ENCODE measurements at regions not wholly inside any gene's neighbourhood (a gene's known extent, or its start where the extent isn't known, plus 50 kb on each side); places are given as distances from the start of the nearest gene placed in this dataset.
"Not testable (repeated sequence)": the region's sequence is repeated elsewhere in the genome, so short reads cannot be mapped to it uniquely, and the experiment has no call there.

DNA sequence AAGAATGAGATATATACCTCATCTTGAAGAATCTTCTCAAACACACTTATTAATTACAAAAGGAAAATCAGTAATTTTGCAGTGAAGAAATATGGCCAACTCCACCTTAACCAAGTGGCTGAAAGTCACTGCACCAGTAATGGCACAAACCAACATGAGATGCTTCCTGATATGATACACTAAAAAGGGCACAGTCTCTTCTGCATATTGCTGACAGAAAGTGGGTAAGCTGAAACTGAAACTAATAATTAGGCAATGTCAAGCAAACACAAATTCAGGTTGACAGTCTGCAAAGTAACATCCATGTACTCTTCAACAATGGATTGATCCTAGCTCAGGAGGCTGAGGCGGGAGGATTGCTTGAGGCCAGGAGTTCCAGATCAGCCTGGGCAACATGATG lies 56.1 kb downstream of the ZNF22 start:
- not testable (repeated sequence) for H4K20me1 ChIP-seq (ENCODE audit: control insufficient read depth, insufficient read depth, low read depth, low read length); H3F3A ChIP-seq (ENCODE audit: control insufficient read depth, insufficient read depth); H3K36me3 ChIP-seq (ENCODE audit: control insufficient read depth, low read length); H3K79me2 ChIP-seq (ENCODE audit: control insufficient read depth, low read length); H3K9me3 ChIP-seq (ENCODE audit: control insufficient read depth, insufficient read depth, low read length); H3K27me3 ChIP-seq (ENCODE audit: control insufficient read depth, low read length); H3K9me2 ChIP-seq (replicated peaks; ENCODE audit: control insufficient read depth, low read length); H3K4me1 ChIP-seq (ENCODE audit: control insufficient read depth, low read length); H3K4me2 ChIP-seq (ENCODE audit: low read length); H3K4me3 ChIP-seq (ENCODE audit: low read length); H3K27ac ChIP-seq (ENCODE audit: low read depth, low read length)

DNA sequence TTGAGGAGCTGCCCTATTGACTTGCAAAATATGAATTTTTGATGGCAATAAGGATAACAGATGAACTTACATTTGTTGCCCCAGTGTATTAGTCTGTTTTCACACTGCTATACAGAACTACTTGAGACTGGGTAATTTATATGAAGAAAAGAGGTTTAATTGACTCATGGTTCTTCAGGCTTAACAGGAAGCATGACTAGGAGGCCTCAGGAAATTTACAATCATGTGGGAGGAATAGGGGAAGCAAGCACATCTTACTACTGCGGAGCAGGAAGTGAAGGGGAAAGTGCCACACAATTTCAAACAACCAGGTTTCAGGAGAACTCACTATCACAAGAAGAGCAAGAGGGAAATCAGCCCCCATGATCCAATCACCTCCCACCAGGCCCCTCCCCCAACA lies 57.9 kb downstream of the ZNF22 start:
- TF ChIP-seq EZH2phosphoT487 (IDR thresholded peaks at IDR 0.05; ENCODE audit: borderline replicate concordance, low read length), result no peak
- TF ChIP-seq, protein P1, sequence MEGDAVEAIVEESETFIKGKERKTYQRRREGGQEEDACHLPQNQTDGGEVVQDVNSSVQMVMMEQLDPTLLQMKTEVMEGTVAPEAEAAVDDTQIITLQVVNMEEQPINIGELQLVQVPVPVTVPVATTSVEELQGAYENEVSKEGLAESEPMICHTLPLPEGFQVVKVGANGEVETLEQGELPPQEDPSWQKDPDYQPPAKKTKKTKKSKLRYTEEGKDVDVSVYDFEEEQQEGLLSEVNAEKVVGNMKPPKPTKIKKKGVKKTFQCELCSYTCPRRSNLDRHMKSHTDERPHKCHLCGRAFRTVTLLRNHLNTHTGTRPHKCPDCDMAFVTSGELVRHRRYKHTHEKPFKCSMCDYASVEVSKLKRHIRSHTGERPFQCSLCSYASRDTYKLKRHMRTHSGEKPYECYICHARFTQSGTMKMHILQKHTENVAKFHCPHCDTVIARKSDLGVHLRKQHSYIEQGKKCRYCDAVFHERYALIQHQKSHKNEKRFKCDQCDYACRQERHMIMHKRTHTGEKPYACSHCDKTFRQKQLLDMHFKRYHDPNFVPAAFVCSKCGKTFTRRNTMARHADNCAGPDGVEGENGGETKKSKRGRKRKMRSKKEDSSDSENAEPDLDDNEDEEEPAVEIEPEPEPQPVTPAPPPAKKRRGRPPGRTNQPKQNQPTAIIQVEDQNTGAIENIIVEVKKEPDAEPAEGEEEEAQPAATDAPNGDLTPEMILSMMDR (IDR thresholded peaks at IDR 0.05; ENCODE audit: low read depth, low read length, poor library complexity, severe bottlenecking), result no peak
- H3K27ac ChIP-seq (ENCODE audit: low read depth, low read length), result no peak overlapping the region

DNA sequence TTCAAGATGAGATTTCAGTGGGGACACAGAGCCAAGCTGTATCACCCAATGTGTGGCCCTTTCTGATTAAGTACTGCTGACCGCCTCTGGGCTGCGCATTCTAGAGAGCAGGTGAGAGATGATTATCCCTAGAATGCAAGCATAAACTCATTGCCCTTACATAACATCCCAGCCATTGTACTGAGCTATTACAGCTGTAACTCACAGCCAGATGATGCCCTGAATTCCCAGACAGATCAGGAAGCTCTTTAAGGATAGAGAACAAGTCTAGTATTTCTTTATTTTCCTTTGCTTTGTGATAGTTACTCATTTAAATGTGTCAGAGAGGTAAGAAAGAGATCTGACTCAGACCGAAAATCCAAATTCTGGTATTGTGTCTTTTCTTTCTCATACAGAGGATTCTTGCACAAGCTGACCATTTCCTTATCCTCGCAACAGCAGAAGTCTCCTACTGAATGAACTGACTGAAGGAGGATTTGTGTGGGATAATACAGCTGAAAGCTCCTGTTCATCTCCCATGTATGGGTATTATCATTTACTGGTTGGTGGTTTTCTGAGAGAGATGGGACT lies 58.4 kb downstream of the ZNF22 start:
- Histone ChIP-seq H3K79me2 (ENCODE audit: control insufficient read depth, low read length) (no peaks in the 10 kb centered on the region), H4K20me1 (ENCODE audit: control insufficient read depth, insufficient read depth, low read depth, low read length) (no peaks in the 10 kb centered on the region), H3K36me3 (ENCODE audit: control insufficient read depth, low read length) (no peaks in the 10 kb centered on the region), H3K27me3 (ENCODE audit: control insufficient read depth, low read length) (no peaks in the 10 kb centered on the region), H3K9me3 (ENCODE audit: control insufficient read depth, insufficient read depth, low read length) (no peaks in the 10 kb centered on the region), H3K27ac (ENCODE audit: low read depth, low read length) (no peak overlapping the region), H3K4me2 (ENCODE audit: low read length) (no peak overlapping the region), H3K4me3 (ENCODE audit: low read length) (no peak overlapping the region), H3K9me2 (replicated peaks; ENCODE audit: control insufficient read depth, low read length) (no peaks in the 10 kb centered on the region), H3F3A (ENCODE audit: control insufficient read depth, insufficient read depth) (no peaks in the 10 kb centered on the region), H3K4me1 (ENCODE audit: control insufficient read depth, low read length) (no peaks in the 10 kb centered on the region)
- no peak for TF ChIP-seq EZH2phosphoT487 (IDR thresholded peaks at IDR 0.05; ENCODE audit: borderline replicate concordance, low read length)
- TF ChIP-seq, protein P1 (IDR thresholded peaks at IDR 0.05; ENCODE audit: low read depth, low read length, poor library complexity, severe bottlenecking), result no peak

More for the DNA sequence above, 57.9 kb downstream of the ZNF22 start:
- Histone ChIP-seq H3K4me1 (ENCODE audit: control insufficient read depth, low read length) (no peaks in the 10 kb centered on the region), H3F3A (ENCODE audit: control insufficient read depth, insufficient read depth) (no peaks in the 10 kb centered on the region), H3K9me3 (ENCODE audit: control insufficient read depth, insufficient read depth, low read length) (no peaks in the 10 kb centered on the region), H3K27me3 (ENCODE audit: control insufficient read depth, low read length) (peaks cover 3% of the 10 kb centered on the region; the same call in 1 of the 2 replicates), H4K20me1 (ENCODE audit: control insufficient read depth, insufficient read depth, low read depth, low read length) (no peaks in the 10 kb centered on the region), H3K4me3 (ENCODE audit: low read length) (no peak overlapping the region), H3K79me2 (ENCODE audit: control insufficient read depth, low read length) (no peaks in the 10 kb centered on the region), H3K36me3 (ENCODE audit: control insufficient read depth, low read length) (no peaks in the 10 kb centered on the region), H3K9me2 (replicated peaks; ENCODE audit: control insufficient read depth, low read length) (no peaks in the 10 kb centered on the region), H3K4me2 (ENCODE audit: low read length) (no peak overlapping the region)

DNA sequence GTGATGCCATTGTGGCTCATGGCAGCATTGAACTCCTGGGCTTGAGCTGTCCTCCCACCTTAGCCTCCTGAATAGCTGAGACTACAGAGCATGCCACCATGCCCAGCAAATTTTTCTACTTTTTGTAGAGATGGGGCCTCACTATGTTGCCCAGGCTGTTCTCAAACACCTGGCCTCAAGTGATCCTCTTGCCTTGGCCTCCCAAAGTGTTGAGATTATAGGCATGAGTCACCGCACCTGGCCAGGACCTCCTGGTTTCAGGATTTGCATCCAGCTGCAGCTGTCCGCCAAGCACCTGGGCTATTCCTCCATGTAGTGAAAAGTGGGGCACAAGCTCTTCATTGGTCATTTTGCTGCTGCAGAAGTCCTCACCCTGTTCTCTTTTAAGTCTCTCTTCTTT lies 58.9 kb downstream of the ZNF22 start:
- Histone ChIP-seq H3K36me3 (ENCODE audit: control insufficient read depth, low read length) (no peaks in the 10 kb centered on the region), H3K27ac (ENCODE audit: low read depth, low read length) (no peak overlapping the region), H3K9me2 (replicated peaks; ENCODE audit: control insufficient read depth, low read length) (no peaks in the 10 kb centered on the region), H3F3A (ENCODE audit: control insufficient read depth, insufficient read depth) (no peaks in the 10 kb centered on the region), H3K4me1 (ENCODE audit: control insufficient read depth, low read length) (no peaks in the 10 kb centered on the region), H3K4me2 (ENCODE audit: low read length) (no peak overlapping the region), H3K4me3 (ENCODE audit: low read length) (no peak overlapping the region), H3K27me3 (ENCODE audit: control insufficient read depth, low read length) (no peaks in the 10 kb centered on the region), H4K20me1 (ENCODE audit: control insufficient read depth, insufficient read depth, low read depth, low read length) (no peaks in the 10 kb centered on the region), H3K79me2 (ENCODE audit: control insufficient read depth, low read length) (no peaks in the 10 kb centered on the region), H3K9me3 (ENCODE audit: control insufficient read depth, insufficient read depth, low read length) (no peaks in the 10 kb centered on the region)
- TF ChIP-seq, protein P1 (IDR thresholded peaks at IDR 0.05; ENCODE audit: low read depth, low read length, poor library complexity, severe bottlenecking), result no peak
- no peak for TF ChIP-seq EZH2phosphoT487 (IDR thresholded peaks at IDR 0.05; ENCODE audit: borderline replicate concordance, low read length)
